ENCODE measurements at regions not wholly inside any gene's neighbourhood (a gene's known extent, or its start where the extent isn't known, plus 50 kb on each side); places are given as distances from the start of the nearest gene placed in this dataset.

- no peak for TF ChIP-seq POLR2AphosphoS5 (IDR thresholded peaks at IDR 0.05; ENCODE audit: low read depth, low read length)
- TF ChIP-seq POLR2A (IDR thresholded peaks at IDR 0.05; ENCODE audit: low read depth, low read length), result no peak
- no peak for TF ChIP-seq TAF1 (IDR thresholded peaks at IDR 0.05; ENCODE audit: borderline replicate concordance, low read depth, low read length)
These were observed 144.8 kb upstream of the NAV3 start for GRCh38 chr12:77685901-77686300.

Measured in GM12892 (cell line).